Mesenchymal stem cell (in vitro differentiated cells and primary cell): ENCODE measurements at regions not wholly inside any gene's neighbourhood (a gene's known extent, or its start where the extent isn't known, plus 50 kb on each side); places are given as distances from the start of the nearest gene placed in this dataset.

Experiments
- DNase-seq: peaks from one replicate; pipeline ENCODE4 v3.0.0-alpha.2; 2013
- H2AFZ ChIP-seq: one replicate; pipeline ENCODE4 v1.6.1; 2013; ENCODE audit warnings: low read depth, mild to moderate bottlenecking, control low read depth, inconsistent platforms, low read length, moderate library complexity
- H2AK5ac ChIP-seq: 2 replicates; pipeline ENCODE4 v1.6.1; 2013; ENCODE audit warnings: low read length, moderate library complexity, mild to moderate bottlenecking, inconsistent platforms; ENCODE audit not compliant: severe bottlenecking
- H2BK120ac ChIP-seq: one replicate; pipeline ENCODE4 v1.6.1; 2013; ENCODE audit warnings: low read depth, mild to moderate bottlenecking, inconsistent platforms, low read length, moderate library complexity
- H2BK12ac ChIP-seq, 2 experiments: one replicate each; pipeline ENCODE4 v1.6.1; 2013; ENCODE audit warnings: inconsistent platforms in 2 of 2, low read length in 2 of 2, mild to moderate bottlenecking in 2 of 2, moderate library complexity in 2 of 2, control low read depth in 1 of 2
- H2BK15ac ChIP-seq: one replicate; pipeline ENCODE4 v1.6.1; 2013; ENCODE audit warnings: mild to moderate bottlenecking, low read depth, inconsistent platforms; ENCODE audit not compliant: poor library complexity, severe bottlenecking
- H2BK5ac ChIP-seq: 2 replicates; pipeline ENCODE4 v1.6.1; 2013; ENCODE audit warnings: low read depth, mild to moderate bottlenecking, low read length, control low read depth, inconsistent platforms; ENCODE audit not compliant: poor library complexity, severe bottlenecking
- H3K14ac ChIP-seq, 2 experiments: one replicate each; pipeline ENCODE4 v1.6.1; 2013; ENCODE audit warnings: inconsistent platforms in 2 of 2, low read length in 2 of 2, control low read depth in 1 of 2, mild to moderate bottlenecking in 1 of 2, moderate library complexity in 1 of 2
- H3K18ac ChIP-seq, 2 experiments: one replicate each; pipeline ENCODE4 v1.6.1; 2013; ENCODE audit warnings: inconsistent platforms in 2 of 2, low read length in 2 of 2, control low read depth in 1 of 2, low read depth in 1 of 2, mild to moderate bottlenecking in 1 of 2
- H3K23ac ChIP-seq, 2 experiments: one replicate each; pipeline ENCODE4 v1.6.1; 2013; ENCODE audit warnings: inconsistent platforms in 2 of 2, low read length in 2 of 2, mild to moderate bottlenecking in 2 of 2, moderate library complexity in 2 of 2, control low read depth in 1 of 2
- H3K27ac ChIP-seq: 2 replicates; pipeline ENCODE4 v1.5.1; 2013; ENCODE audit warnings: mild to moderate bottlenecking, moderate library complexity, low read length, control low read depth, inconsistent platforms; ENCODE audit not compliant: poor library complexity, severe bottlenecking
- H3K27me3 ChIP-seq, 2 experiments: 2 replicates each; pipeline versions ENCODE4 v1.6.1 to v1.7.0; 2013; ENCODE audit warnings: low read length in 2 of 2, mild to moderate bottlenecking in 2 of 2, moderate library complexity in 2 of 2, control low read depth in 1 of 2, inconsistent platforms in 1 of 2; ENCODE audit not compliant: control insufficient read depth in 1 of 2, insufficient read depth in 1 of 2
- H3K36me3 ChIP-seq, 2 experiments: 2 replicates each; pipeline versions ENCODE4 v1.6.1 to v1.7.0; 2013; ENCODE audit warnings: low read length in 2 of 2, control low read depth in 1 of 2, inconsistent platforms in 1 of 2, low read depth in 1 of 2, mild to moderate bottlenecking in 1 of 2; ENCODE audit not compliant: insufficient read depth in 2 of 2, control insufficient read depth in 1 of 2
- H3K4ac ChIP-seq, 2 experiments: one replicate each; pipeline ENCODE4 v1.6.1; 2013; ENCODE audit warnings: inconsistent platforms in 2 of 2, low read length in 2 of 2, mild to moderate bottlenecking in 2 of 2, moderate library complexity in 2 of 2, control low read depth in 1 of 2, low read depth in 1 of 2
- H3K4me1 ChIP-seq: 2 replicates; pipeline ENCODE4 v1.6.1; 2013; ENCODE audit warnings: low read depth, low read length, control low read depth; ENCODE audit not compliant: control insufficient read depth, insufficient read depth
- H3K4me2 ChIP-seq: 2 replicates; pipeline ENCODE4 v1.6.1; 2013; ENCODE audit warnings: low read length, mild to moderate bottlenecking, inconsistent platforms; ENCODE audit not compliant: poor library complexity, severe bottlenecking
- H3K4me3 ChIP-seq, 2 experiments: 2 replicates each; pipeline versions ENCODE4 v1.5.1 to v1.7.0; 2013; ENCODE audit warnings: low read length in 2 of 2, mild to moderate bottlenecking in 2 of 2, control low read depth in 1 of 2, low read depth in 1 of 2; ENCODE audit not compliant: insufficient read depth in 1 of 2
- H3K79me1 ChIP-seq: replicated peaks from 2 replicates; pipeline ENCODE4 v1.6.1; 2013; ENCODE audit warnings: mild to moderate bottlenecking, control low read depth, low read length, inconsistent platforms; ENCODE audit not compliant: poor library complexity, severe bottlenecking
- H3K9ac ChIP-seq: 2 replicates; pipeline ENCODE4 v1.7.0; 2013; ENCODE audit warnings: mild to moderate bottlenecking, low read length, moderate library complexity
- H3K9me3 ChIP-seq: 2 replicates; pipeline ENCODE4 v1.7.0; 2013; ENCODE audit warnings: mild to moderate bottlenecking, low read length; ENCODE audit not compliant: control insufficient read depth
- H4K8ac ChIP-seq: one replicate; pipeline ENCODE4 v1.6.1; 2013; ENCODE audit warnings: inconsistent platforms, mild to moderate bottlenecking, low read length, moderate library complexity
- H4K91ac ChIP-seq: one replicate; pipeline ENCODE4 v1.6.1; 2013; ENCODE audit warnings: mild to moderate bottlenecking, low read length, inconsistent platforms
- WGBS: methylation state at CpG from one replicate; pipeline ENCODE4 v1.1.7; 2013; ENCODE audit warnings: mixed read lengths; 5-methylcytosine and 5-hydroxymethylcytosine counted together

DNA sequence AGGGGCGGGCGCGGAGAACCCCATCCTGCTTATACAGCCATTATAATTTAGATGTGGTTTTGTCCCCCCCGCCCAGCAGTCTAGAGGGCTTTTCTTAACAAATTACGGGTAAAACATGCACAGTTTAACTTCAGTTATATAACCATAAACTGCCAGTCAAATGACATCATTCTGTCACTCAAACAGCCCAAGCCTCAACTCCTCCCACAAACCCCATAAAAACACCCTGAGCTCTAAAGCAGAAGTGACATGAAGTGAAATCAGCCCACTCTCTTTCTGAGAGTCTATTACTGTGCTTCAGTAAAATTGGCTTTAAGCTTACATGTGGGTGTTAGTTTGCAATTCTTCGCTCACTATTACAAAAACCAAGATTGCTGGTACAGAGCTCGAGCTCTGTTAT lies 705.1 kb upstream of the GCFC2 start:
- Histone ChIP-seq H3K79me1 (no peaks in the 10 kb centered on the region), H3K36me3 (no peaks in the 10 kb centered on the region), H2AK5ac (no peak overlapping the region), H2BK15ac (no peak overlapping the region), H3K18ac (no peak overlapping the region), H2BK12ac (no peak overlapping the region), H3K27me3 (no peaks in the 10 kb centered on the region), H3K4me2 (no peak overlapping the region), H4K8ac (no peak overlapping the region), H3K9me3 (no peaks in the 10 kb centered on the region), H4K91ac (no peak overlapping the region), H3K23ac (no peak overlapping the region), H3K27ac (no peak overlapping the region), H2AFZ (no peak overlapping the region), H3K4ac (no peak overlapping the region), H2BK5ac (no peak overlapping the region), H3K4me1 (no peaks in the 10 kb centered on the region), H3K14ac (no peak overlapping the region), H3K4me3 (no peak overlapping the region), H3K9ac (no peak overlapping the region), H2BK120ac (no peak overlapping the region)
- no peak for DNase-seq
- 92% methylated on average over 7 of the region's 7 CpGs for WGBS

- Histone ChIP-seq H3K23ac (no peak overlapping the region), H3K9me3 (no peaks in the 10 kb centered on the region), H2BK12ac (no peak overlapping the region), H3K4me2 (no peak overlapping the region), H4K8ac (no peak overlapping the region), H3K9ac (no peak overlapping the region), H4K91ac (no peak overlapping the region), H3K79me1 (no peaks in the 10 kb centered on the region), H2BK5ac (no peak overlapping the region), H2AFZ (no peak overlapping the region), H3K36me3 (no peaks in the 10 kb centered on the region), H3K18ac (no peak overlapping the region), H3K14ac (no peak overlapping the region), H3K4ac (no peak overlapping the region), H3K4me3 (no peak overlapping the region), H3K27ac (no peak overlapping the region), H2BK120ac (no peak overlapping the region), H3K27me3 (no peaks in the 10 kb centered on the region), H2BK15ac (no peak overlapping the region), H2AK5ac (no peak overlapping the region), H3K4me1 (no peaks in the 10 kb centered on the region)
- DNase-seq, result no peak
Observed at GRCh38 chr2:76413436-76413835, 702.7 kb upstream of the GCFC2 start.

DNA sequence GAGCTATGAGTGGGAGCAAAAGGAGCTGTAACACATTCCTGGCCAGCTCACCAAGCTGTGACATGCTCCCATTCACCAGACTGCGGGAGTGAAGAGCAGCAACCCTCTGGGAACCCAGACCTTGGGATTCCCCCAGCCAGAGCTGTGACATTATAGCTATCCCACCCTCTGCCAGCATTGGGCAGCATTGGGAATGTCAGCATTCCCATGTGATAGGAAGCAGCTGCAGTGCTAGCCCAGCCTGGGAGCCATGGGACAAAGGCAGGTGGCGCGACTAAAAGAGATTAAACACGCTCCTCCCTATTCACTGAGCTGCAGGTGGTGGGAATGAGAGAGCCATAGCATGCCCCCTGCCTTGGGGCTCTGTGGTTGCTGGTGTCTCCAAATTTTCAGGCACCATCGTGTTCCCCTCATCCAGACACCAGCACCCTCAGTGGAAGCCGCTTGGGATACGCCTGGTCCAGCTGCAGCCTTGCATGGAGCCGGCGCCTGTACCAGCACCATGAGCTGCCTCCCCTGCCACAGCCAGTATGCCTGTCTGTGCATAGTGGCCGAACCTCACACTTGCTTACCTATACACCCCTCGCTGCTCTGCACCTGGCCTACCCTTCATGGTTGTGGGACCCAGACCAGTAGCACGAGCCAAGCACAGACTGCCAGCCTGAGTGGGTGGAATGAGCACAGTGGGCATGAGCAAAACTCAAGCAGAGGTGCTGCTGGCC lies 695.6 kb upstream of the GCFC2 start:
- Histone ChIP-seq H3K36me3 (no peaks in the 10 kb centered on the region), H2BK15ac (no peak overlapping the region), H3K23ac (no peak overlapping the region), H2BK5ac (no peak overlapping the region), H2BK120ac (no peak overlapping the region), H3K4me2 (no peak overlapping the region), H2AK5ac (no peak overlapping the region), H3K4me1 (no peaks in the 10 kb centered on the region), H2BK12ac (no peak overlapping the region), H3K9me3 (no peaks in the 10 kb centered on the region), H3K18ac (no peak overlapping the region), H3K27me3 (no peaks in the 10 kb centered on the region), H3K14ac (no peak overlapping the region), H3K79me1 (no peaks in the 10 kb centered on the region), H3K4ac (no peak overlapping the region), H3K27ac (no peak overlapping the region), H4K8ac (no peak overlapping the region), H4K91ac (peak overlapping the region; percentile 1), H3K9ac (no peak overlapping the region), H3K4me3 (no peak overlapping the region), H2AFZ (no peak overlapping the region)
- DNase-seq, result no peak
- 89% methylated on average over 11 of the region's 12 CpGs for WGBS

GRCh38 chr2:76393356-76393755 lies 682.6 kb upstream of the GCFC2 start:
- Histone ChIP-seq H2AFZ (no peak overlapping the region), H2BK12ac (no peak overlapping the region), H3K79me1 (no peaks in the 10 kb centered on the region), H4K8ac (no peak overlapping the region), H3K4me3 (no peak overlapping the region), H3K36me3 (no peaks in the 10 kb centered on the region), H3K4me1 (no peaks in the 10 kb centered on the region), H3K23ac (no peak overlapping the region), H3K27ac (no peak overlapping the region), H2BK120ac (no peak overlapping the region), H2BK5ac (no peak overlapping the region), H3K9ac (no peak overlapping the region), H3K4ac (no peak overlapping the region), H2AK5ac (no peak overlapping the region), H2BK15ac (no peak overlapping the region), H3K9me3 (no peaks in the 10 kb centered on the region), H3K14ac (no peak overlapping the region), H3K27me3 (no peaks in the 10 kb centered on the region), H3K4me2 (no peak overlapping the region), H4K91ac (no peak overlapping the region), H3K18ac (no peak overlapping the region)
- no peak for DNase-seq
